HG03378 (cell line): ENCODE measurements at regions not wholly inside any gene's neighbourhood (a gene's known extent, or its start where the extent isn't known, plus 50 kb on each side); places are given as distances from the start of the nearest gene placed in this dataset.

Experiments used
- ATAC-seq: cut with Tn5 transposase; IDR thresholded peaks from one replicate; pipeline ENCODE4 v1.9.1; 2021; ENCODE audit warnings: mild to moderate bottlenecking, moderate library complexity; ENCODE audit not compliant: unreplicated experiment

- ATAC-seq = no peak
Observed at GRCh38 chr9:108526518-108526917, 329.3 kb downstream of the ACTL7B start.

- ATAC-seq = no peak
Observed at GRCh38 chr9:108525186-108525585, 330.6 kb downstream of the ACTL7B start.

DNA sequence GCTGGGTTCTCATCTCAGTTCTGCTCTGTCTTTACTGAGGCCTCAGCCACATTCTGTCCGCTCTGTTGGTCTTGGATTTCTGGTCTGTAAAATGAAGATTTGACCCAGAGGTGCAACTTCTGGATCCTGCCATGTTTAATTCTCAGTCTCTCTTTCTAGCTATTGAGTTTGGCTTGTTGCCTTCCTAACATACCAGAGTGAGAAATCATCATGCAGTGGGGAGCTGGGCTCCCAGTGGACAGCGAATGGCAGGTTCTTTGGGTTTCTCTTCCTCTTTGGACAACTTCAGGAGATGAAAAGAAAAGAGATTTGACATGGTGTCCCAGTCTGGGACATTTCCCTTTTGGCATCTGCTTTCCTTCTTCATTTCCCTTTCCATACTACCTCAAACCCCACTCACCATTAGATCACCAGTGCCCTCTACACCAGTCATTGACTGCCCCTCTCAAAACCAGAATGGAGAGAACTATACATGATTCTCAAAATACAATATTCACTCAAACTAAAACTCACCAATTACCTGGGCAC is 334.7 kb downstream of the ACTL7B start:
- ATAC-seq = no peak

GRCh38 chr9:108519437-108519836 is 336.3 kb downstream of the ACTL7B start:
- no peak for ATAC-seq

GRCh38 chr9:108517651-108518365 is 338.0 kb downstream of the ACTL7B start:
- no peak for ATAC-seq

- no peak for ATAC-seq
Observed at GRCh38 chr9:108516391-108516790, 339.4 kb downstream of the ACTL7B start.

GRCh38 chr9:108515856-108516255 is 339.9 kb downstream of the ACTL7B start:
- no peak for ATAC-seq

DNA sequence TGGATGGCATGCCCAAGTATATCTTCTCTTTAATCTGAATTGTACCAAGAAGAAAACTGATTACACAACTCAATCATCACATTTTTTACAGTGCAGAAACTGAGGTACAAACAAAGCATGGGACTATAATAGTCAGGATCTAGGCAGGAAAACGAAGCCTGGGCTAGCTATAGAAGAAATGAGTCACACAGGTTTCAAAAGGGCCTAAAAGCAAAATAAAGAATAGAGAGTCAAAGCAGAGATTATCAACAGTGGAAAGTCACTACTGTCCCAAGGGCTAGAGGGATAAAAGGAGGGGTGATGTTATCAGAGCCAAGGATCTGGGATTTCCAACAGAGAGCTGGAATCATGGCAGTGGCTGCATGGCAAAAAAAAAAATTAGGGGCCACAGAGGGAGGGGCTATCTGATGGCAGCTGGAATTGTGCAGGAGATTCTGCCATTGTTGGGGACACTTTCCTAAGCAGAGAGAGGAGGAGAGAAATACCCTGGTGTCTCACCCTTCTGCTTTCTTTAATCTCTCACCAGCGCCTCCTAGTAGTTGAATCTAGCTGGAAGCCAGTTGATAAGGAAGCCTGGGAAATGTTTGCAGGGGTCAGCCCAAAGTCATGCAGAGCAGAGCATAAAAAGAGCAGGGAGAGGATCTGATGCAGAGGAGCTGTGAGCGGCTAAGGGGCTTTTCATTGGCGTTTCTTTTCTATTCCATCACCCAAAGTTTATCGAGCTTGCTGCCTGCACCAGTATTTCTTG is 343.2 kb downstream of the ACTL7B start:
- ATAC-seq = no peak

GRCh38 chr9:108511307-108511706 is 344.5 kb downstream of the ACTL7B start:
- ATAC-seq = no peak

- ATAC-seq = no peak
Observed at GRCh38 chr9:108496846-108497245, 358.9 kb downstream of the ACTL7B start.

DNA sequence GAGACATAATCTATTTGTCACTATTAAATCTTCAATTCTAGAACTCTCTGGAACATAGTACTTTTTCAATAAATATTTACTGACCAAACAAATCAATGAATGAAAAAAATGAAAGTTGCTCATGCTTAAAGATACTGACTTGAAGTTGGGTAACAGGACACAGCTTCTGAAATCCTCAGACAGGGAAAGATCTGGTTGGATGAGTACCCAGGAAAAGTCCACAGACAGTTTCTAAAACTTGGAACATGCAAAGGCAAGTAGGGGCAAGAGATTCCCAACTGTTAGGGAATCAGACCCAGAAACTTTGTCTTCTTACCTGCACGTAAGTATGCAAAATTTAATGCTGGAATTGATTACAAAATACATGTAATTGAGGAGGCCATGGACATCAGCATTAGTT is 366.2 kb downstream of the ACTL7B start:
- no peak for ATAC-seq

- ATAC-seq = no peak
Observed at GRCh38 chr9:108486831-108487230, 369.0 kb downstream of the ACTL7B start.

DNA sequence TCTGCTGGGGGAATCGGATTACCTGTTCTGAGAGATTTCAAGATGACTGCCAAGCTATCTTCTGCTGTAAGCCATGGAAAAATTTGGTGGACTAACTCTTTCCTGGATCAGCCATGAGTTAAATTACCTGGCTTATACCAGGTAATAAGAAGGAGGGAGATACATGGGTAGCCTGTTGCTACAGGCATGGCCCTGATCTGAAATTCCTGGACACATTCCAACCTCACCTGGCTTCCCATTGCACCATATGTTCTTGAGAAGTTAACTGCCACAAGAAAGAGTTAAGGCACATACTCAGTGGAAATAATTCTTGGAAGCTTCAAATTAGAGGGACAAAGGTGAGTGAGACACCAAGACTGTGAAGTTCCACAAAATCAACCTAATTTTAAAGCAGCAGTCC is 371.3 kb downstream of the ACTL7B start:
- ATAC-seq = no peak

DNA sequence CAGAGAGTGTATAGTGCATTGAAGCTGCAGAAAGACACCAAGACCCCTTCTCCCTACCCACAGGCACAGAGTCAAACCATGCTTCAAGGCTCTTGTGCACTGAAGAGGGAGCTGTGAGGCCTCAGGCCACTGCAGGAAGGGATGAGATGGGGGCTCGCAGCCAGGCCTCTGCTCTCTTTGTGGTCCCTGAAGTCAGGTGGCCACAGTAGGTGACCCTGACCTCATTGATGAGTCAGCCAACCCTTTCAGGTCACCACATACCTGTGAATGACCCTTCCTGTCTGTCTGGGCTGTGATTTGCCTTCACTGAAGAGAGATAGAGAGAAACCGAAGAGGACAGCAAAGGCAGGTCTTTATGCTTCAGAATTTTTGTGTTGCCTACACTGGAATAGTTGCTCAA is 372.1 kb downstream of the ACTL7B start:
- no peak for ATAC-seq

DNA sequence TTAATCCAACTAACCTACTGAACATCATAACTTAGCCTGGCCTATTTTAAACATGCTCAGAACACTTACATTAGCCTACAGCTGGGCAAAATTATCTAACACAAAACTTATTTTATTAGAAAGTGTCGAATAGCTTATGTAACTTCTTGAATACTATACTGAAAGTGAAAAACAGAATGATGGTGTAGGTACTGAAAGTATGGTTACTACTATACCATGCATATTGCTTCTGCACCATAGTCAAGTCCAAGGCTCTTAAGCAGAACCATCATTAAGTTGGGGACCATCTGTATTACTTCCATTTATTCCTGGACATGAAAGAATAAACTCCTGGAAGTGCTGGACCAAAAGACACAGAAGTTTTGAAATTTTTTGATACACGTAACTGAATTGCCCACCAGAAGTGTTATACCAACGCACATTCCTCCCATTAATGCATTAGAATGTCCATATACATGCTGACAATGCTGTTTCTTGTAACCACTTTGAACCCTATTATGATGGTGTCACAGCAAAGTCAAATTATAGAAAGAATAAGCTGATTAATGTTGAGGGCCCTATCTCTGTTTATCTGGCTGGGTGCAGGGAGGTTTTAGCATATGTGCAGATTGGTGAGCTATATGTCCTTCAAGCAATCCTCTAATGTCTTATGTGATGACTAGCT is 375.7 kb downstream of the ACTL7B start:
- ATAC-seq = no peak

GRCh38 chr9:108478431-108479332 is 377.1 kb downstream of the ACTL7B start:
- peak; percentile 91 for ATAC-seq

DNA sequence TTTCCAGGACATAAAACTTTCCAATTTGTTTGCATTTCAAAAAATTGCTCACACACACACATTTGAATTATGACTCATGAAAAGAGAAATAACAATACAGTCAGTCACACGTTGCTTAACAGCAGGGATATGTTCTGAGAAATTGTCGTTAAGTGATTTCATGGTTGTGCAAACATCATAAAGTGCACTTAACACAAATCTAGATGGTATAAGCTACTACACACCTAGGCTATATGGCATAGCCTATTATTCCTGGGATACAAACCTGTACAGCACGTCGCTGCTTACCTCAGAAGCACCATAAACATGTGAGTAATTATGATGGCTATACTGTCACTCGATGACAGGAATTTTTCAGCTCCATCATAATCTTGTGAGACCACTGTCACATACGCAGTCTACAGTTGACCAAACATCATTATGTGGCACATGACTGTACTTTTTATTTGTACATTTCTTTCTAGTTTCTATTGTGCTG is 378.2 kb downstream of the ACTL7B start:
- ATAC-seq = no peak

GRCh38 chr9:108476574-108476973 is 379.2 kb downstream of the ACTL7B start:
- ATAC-seq = no peak

- no peak for ATAC-seq
Observed at GRCh38 chr9:108475813-108476212, 380.0 kb downstream of the ACTL7B start.

GRCh38 chr9:108474356-108474755 is 381.4 kb downstream of the ACTL7B start:
- ATAC-seq = no peak
